Liver (tissue), 8 donors: ENCODE measurements at regions not wholly inside any gene's neighbourhood (a gene's known extent, or its start where the extent isn't known, plus 50 kb on each side); places are given as distances from the start of the nearest gene placed in this dataset.

ENCODE experiments used
- DNase-seq: peaks from one replicate; pipeline ENCODE4 v3.0.0-alpha.2; 2017; ENCODE audit warnings: low spot score
- H3K27ac ChIP-seq, 2 donors: one replicate each; pipeline ENCODE4 v1.7.0; 2013; ENCODE audit warnings: inconsistent platforms in 2 of 2, low read length in 2 of 2, control low read depth in 1 of 2, low read depth in 1 of 2, mild to moderate bottlenecking in 1 of 2
- H3K27me3 ChIP-seq, 4 donors: one replicate each; pipeline versions ENCODE4 v1.6.1 to v1.7.0; 2013; ENCODE audit warnings: low read length in 3 of 4, inconsistent platforms in 1 of 4, mild to moderate bottlenecking in 1 of 4, moderate library complexity in 1 of 4; ENCODE audit not compliant: control insufficient read depth in 4 of 4, insufficient read depth in 4 of 4
- H3K36me3 ChIP-seq, 4 donors: one replicate each; pipeline versions ENCODE4 v1.6.1 to v1.7.0; 2013; ENCODE audit warnings: low read length in 3 of 4, mild to moderate bottlenecking in 3 of 4, low read depth in 1 of 4, moderate library complexity in 1 of 4; ENCODE audit not compliant: control insufficient read depth in 4 of 4, insufficient read depth in 3 of 4
- H3K4me1 ChIP-seq, 4 donors: one replicate each; pipeline versions ENCODE4 v1.6.1 to v1.7.0; 2013; ENCODE audit warnings: low read length in 3 of 4, mild to moderate bottlenecking in 3 of 4, moderate library complexity in 1 of 4; ENCODE audit not compliant: control insufficient read depth in 4 of 4, insufficient read depth in 4 of 4
- H3K4me3 ChIP-seq, 3 donors: one replicate each; pipeline versions ENCODE4 v1.6.1 to v1.7.0; 2013; ENCODE audit warnings: low read length in 3 of 3, control low read depth in 1 of 3, low read depth in 1 of 3, mild to moderate bottlenecking in 1 of 3
- H3K9ac ChIP-seq, 2 donors: one replicate each; pipeline ENCODE4 v1.7.0; 2013; ENCODE audit warnings: low read length in 2 of 2, mild to moderate bottlenecking in 2 of 2, moderate library complexity in 2 of 2, control low read depth in 1 of 2, low read depth in 1 of 2
- H3K9me3 ChIP-seq, 4 donors: one replicate each; pipeline versions ENCODE4 v1.6.1 to v1.7.0; 2013; ENCODE audit warnings: low read length in 3 of 4; ENCODE audit not compliant: control insufficient read depth in 4 of 4
- ATF3 ChIP-seq: IDR thresholded peaks from 2 replicates; pipeline ENCODE4 v1.6.1; 2016; ENCODE audit warnings: antibody characterized with exemption
- CTCF ChIP-seq: fragments of 150-350 bp; IDR thresholded peaks from 2 replicates; pipeline ENCODE4 v1.5.1; 2017; ENCODE audit warnings: improper control_type of control experiment, low read depth, low read length; ENCODE audit not compliant: missing input control
- EGR1 ChIP-seq, 2 donors: IDR thresholded peaks; 2 replicates each; pipeline ENCODE4 v1.6.1; 2016 to 2018; ENCODE audit warnings: antibody characterized with exemption in 2 of 2, low read depth in 2 of 2
- FOXA1 ChIP-seq: IDR thresholded peaks from 2 replicates; pipeline ENCODE4 v1.6.1; 2016; ENCODE audit warnings: antibody characterized with exemption
- FOXA2 ChIP-seq: IDR thresholded peaks from 2 replicates; pipeline ENCODE4 v1.6.1; 2016; ENCODE audit warnings: antibody characterized with exemption
- GABPA ChIP-seq, 2 donors: IDR thresholded peaks in 1 of 2; conservative IDR thresholded peaks in 1 of 2; 2 replicates each; pipeline ENCODE4 v1.6.1; 2016; ENCODE audit warnings: antibody characterized with exemption in 2 of 2, mild to moderate bottlenecking in 1 of 2, moderate library complexity in 1 of 2
- HNF4A ChIP-seq, 2 donors: conservative IDR thresholded peaks; 2 replicates each; pipeline ENCODE4 v1.6.1; 2016; ENCODE audit warnings: antibody characterized with exemption in 2 of 2, mild to moderate bottlenecking in 2 of 2
- JUND ChIP-seq, 2 donors: IDR thresholded peaks; 2 replicates each; pipeline ENCODE4 v1.6.1; 2016; ENCODE audit warnings: antibody characterized with exemption in 2 of 2
- MAX ChIP-seq: IDR thresholded peaks from 2 replicates; pipeline ENCODE4 v1.6.1; 2016; ENCODE audit warnings: antibody characterized with exemption
- NR2F2 ChIP-seq: IDR thresholded peaks from 2 replicates; pipeline ENCODE4 v1.6.1; 2016; ENCODE audit warnings: antibody characterized with exemption
- REST ChIP-seq: IDR thresholded peaks from 2 replicates; pipeline ENCODE4 v1.6.1; 2016; ENCODE audit warnings: antibody characterized with exemption, mild to moderate bottlenecking
- RXRA ChIP-seq, 2 donors: IDR thresholded peaks; 2 replicates each; pipeline ENCODE4 v1.6.1; 2017 to 2018; ENCODE audit warnings: antibody characterized with exemption in 2 of 2, mild to moderate bottlenecking in 1 of 2
- SP1 ChIP-seq: IDR thresholded peaks from 2 replicates; pipeline ENCODE4 v1.6.1; 2018; ENCODE audit warnings: antibody characterized with exemption, mild to moderate bottlenecking
- TAF1 ChIP-seq: conservative IDR thresholded peaks from 2 replicates; pipeline ENCODE4 v1.6.1; 2016; ENCODE audit warnings: antibody characterized with exemption, mild to moderate bottlenecking
- WGBS: extraction: QIAGEN DNeasy Blood & Tissue Kit; methylation state at CpG from one replicate; pipeline ENCODE4 v1.1.7; 2013; 5-methylcytosine and 5-hydroxymethylcytosine counted together
- donor health status: healthy.
- donor health status: healthy.
- donor health status: healthy.
- donor health status: healthy.
- donor health status: healthy.

GRCh38 chr16:27703121-27703520, 153.2 kb downstream of the KATNIP start:
- WGBS, result 91% methylated on average over 6 of the region's 6 CpGs
- peaks cover 0 to 7% (median 0%) of the 10 kb centered on the region in 4 donors for H3K36me3 ChIP-seq

GRCh38 chr16:27703545-27703944, 153.6 kb downstream of the KATNIP start:
- Histone ChIP-seq H3K9me3 (no peaks in the 10 kb centered on the region), H3K27ac (no peak overlapping the region), H3K9ac (no peak overlapping the region), H3K27me3 (no peaks in the 10 kb centered on the region), H3K36me3 (peaks cover 0 to 7% (median 0%) of the 10 kb centered on the region in 4 donors), H3K4me3 (no peak overlapping the region), H3K4me1 (no peaks in the 10 kb centered on the region)
- TF ChIP-seq NR2F2 (peak; percentile 94), CTCF (no peak)
- 71% methylated on average over 5 of the region's 5 CpGs for WGBS
- DNase-seq, result no peak

More at GRCh38 chr16:27703121-27703520, 153.2 kb downstream of the KATNIP start:
- no peaks in the 10 kb centered on the region for H3K27me3 ChIP-seq
- no peak overlapping the region for H3K4me3 ChIP-seq
- H3K9ac ChIP-seq, result no peak overlapping the region
- H3K9me3 ChIP-seq, result no peaks in the 10 kb centered on the region
- TF ChIP-seq SP1 (no peak), MAX (no peak)
- no peak for DNase-seq
- no peak overlapping the region for H3K27ac ChIP-seq
- H3K4me1 ChIP-seq, result no peaks in the 10 kb centered on the region

GRCh38 chr16:27704252-27704651, 154.3 kb downstream of the KATNIP start:
- H3K4me3 ChIP-seq, result no peak overlapping the region
- no peak overlapping the region for H3K27ac ChIP-seq
- peaks cover 0 to 6% (median 0%) of the 10 kb centered on the region in 4 donors for H3K36me3 ChIP-seq
- no peaks in the 10 kb centered on the region for H3K9me3 ChIP-seq
- TF ChIP-seq SP1, result no peak
- TF ChIP-seq HNF4A (conservative IDR thresholded peaks at IDR 0.05), result no peak
- TF ChIP-seq CTCF, result no peak
- no peak for TF ChIP-seq GABPA (IDR thresholded peaks at IDR 0.05 in 1 of 2, conservative IDR thresholded peaks at IDR 0.05 in 1 of 2)
- TF ChIP-seq FOXA2, result no peak
- no peak for TF ChIP-seq MAX
- no peak for TF ChIP-seq FOXA1
- no peak for TF ChIP-seq RXRA (IDR thresholded peaks at IDR 0.05)
- no peak for TF ChIP-seq EGR1 (IDR thresholded peaks at IDR 0.05; ENCODE audit: low read depth in 2 of 2)
- TF ChIP-seq TAF1, result no peak
- TF ChIP-seq NR2F2, result no peak
- TF ChIP-seq ATF3, result no peak
- TF ChIP-seq REST, result no peak
- no peak for TF ChIP-seq JUND (IDR thresholded peaks at IDR 0.05)
- WGBS, result 82% methylated on average over 4 of the region's 4 CpGs
- no peaks in the 10 kb centered on the region for H3K4me1 ChIP-seq
- H3K9ac ChIP-seq, result no peak overlapping the region
- H3K27me3 ChIP-seq, result no peaks in the 10 kb centered on the region
- DNase-seq, result no peak
